ENCODE measurements at regions not wholly inside any gene's neighbourhood (a gene's known extent, or its start where the extent isn't known, plus 50 kb on each side); places are given as distances from the start of the nearest gene placed in this dataset.

DNA sequence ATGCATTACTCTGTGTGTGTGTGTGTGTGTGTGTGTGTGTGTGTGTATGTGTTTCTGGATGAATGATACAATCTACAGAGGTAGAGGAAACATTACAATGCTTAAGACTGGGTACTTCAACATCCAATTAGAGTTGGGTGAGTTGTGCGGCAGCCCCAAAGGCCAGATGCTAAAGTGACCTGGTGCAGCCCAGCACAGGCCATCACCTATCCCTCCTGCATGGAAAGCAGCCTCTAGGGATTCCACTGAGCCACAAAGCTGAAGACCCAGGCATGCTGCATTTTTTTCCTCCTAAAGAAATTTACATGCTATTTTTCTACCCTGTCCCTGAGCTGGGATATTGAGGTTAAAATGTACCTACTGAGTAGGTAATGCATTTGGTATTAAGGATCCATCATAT, 79.1 kb upstream of the ETAA1 start:
- TF ChIP-seq TAF1 (IDR thresholded peaks at IDR 0.05; ENCODE audit: low read depth) (no peak), ZBTB7A (IDR thresholded peaks at IDR 0.05; ENCODE audit: low read depth) (no peak), CREB1 (IDR thresholded peaks at IDR 0.05; ENCODE audit: low read depth) (no peak), CEBPB (IDR thresholded peaks at IDR 0.05) (no peak), NFIC (IDR thresholded peaks at IDR 0.05) (no peak), YY1 (IDR thresholded peaks at IDR 0.05; ENCODE audit: low read depth) (no peak), TEAD4 (IDR thresholded peaks at IDR 0.05) (no peak), EGR1 (IDR thresholded peaks at IDR 0.05) (no peak), RAD21 (IDR thresholded peaks at IDR 0.05; ENCODE audit: low read depth) (no peak), FOXM1 (IDR thresholded peaks at IDR 0.05; ENCODE audit: borderline replicate concordance, low read depth) (no peak)
- TF ChIP-seq, protein P1, sequence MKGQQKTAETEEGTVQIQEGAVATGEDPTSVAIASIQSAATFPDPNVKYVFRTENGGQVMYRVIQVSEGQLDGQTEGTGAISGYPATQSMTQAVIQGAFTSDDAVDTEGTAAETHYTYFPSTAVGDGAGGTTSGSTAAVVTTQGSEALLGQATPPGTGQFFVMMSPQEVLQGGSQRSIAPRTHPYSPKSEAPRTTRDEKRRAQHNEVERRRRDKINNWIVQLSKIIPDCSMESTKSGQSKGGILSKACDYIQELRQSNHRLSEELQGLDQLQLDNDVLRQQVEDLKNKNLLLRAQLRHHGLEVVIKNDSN (IDR thresholded peaks at IDR 0.05): no peak
- TF ChIP-seq, protein P2, sequence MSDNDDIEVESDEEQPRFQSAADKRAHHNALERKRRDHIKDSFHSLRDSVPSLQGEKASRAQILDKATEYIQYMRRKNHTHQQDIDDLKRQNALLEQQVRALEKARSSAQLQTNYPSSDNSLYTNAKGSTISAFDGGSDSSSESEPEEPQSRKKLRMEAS (IDR thresholded peaks at IDR 0.05): no peak
- TF ChIP-seq, protein P3, sequence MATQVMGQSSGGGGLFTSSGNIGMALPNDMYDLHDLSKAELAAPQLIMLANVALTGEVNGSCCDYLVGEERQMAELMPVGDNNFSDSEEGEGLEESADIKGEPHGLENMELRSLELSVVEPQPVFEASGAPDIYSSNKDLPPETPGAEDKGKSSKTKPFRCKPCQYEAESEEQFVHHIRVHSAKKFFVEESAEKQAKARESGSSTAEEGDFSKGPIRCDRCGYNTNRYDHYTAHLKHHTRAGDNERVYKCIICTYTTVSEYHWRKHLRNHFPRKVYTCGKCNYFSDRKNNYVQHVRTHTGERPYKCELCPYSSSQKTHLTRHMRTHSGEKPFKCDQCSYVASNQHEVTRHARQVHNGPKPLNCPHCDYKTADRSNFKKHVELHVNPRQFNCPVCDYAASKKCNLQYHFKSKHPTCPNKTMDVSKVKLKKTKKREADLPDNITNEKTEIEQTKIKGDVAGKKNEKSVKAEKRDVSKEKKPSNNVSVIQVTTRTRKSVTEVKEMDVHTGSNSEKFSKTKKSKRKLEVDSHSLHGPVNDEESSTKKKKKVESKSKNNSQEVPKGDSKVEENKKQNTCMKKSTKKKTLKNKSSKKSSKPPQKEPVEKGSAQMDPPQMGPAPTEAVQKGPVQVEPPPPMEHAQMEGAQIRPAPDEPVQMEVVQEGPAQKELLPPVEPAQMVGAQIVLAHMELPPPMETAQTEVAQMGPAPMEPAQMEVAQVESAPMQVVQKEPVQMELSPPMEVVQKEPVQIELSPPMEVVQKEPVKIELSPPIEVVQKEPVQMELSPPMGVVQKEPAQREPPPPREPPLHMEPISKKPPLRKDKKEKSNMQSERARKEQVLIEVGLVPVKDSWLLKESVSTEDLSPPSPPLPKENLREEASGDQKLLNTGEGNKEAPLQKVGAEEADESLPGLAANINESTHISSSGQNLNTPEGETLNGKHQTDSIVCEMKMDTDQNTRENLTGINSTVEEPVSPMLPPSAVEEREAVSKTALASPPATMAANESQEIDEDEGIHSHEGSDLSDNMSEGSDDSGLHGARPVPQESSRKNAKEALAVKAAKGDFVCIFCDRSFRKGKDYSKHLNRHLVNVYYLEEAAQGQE (IDR thresholded peaks at IDR 0.05; ENCODE audit: low read depth): no peak

DNA sequence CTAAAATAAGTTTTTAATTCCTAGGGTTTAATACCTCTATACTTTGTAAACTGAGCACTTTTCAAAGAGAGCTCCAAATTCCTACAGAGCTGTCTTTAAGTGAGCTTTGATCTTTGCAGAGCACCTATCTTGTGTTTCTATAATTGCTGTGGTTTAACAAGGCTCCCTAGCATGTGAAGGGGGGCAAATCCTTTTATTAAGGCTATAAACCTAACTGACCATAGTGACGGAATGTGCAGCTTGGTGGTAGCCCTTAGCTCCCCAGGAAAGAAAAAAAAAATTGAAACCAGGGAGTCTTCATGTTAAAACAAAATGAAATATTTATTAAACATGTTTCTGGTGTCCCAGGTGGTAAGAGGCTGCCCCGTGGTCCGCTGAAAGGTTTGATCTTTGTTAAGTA, 78.6 kb upstream of the ETAA1 start:
- TF ChIP-seq, protein P2 (IDR thresholded peaks at IDR 0.05): no peak
- TF ChIP-seq YY1 (IDR thresholded peaks at IDR 0.05; ENCODE audit: low read depth) (no peak), TAF1 (IDR thresholded peaks at IDR 0.05; ENCODE audit: low read depth) (no peak), FOXM1 (IDR thresholded peaks at IDR 0.05; ENCODE audit: borderline replicate concordance, low read depth) (no peak), EGR1 (IDR thresholded peaks at IDR 0.05) (no peak), RAD21 (IDR thresholded peaks at IDR 0.05; ENCODE audit: low read depth) (no peak), ZBTB7A (IDR thresholded peaks at IDR 0.05; ENCODE audit: low read depth) (no peak), CREB1 (IDR thresholded peaks at IDR 0.05; ENCODE audit: low read depth) (no peak), EP300 (IDR thresholded peaks at IDR 0.05; ENCODE audit: borderline replicate concordance) (no peak), TEAD4 (IDR thresholded peaks at IDR 0.05) (no peak), CEBPB (IDR thresholded peaks at IDR 0.05) (no peak), TCF12 (IDR thresholded peaks at IDR 0.05; ENCODE audit: low read depth) (no peak), NFIC (IDR thresholded peaks at IDR 0.05) (no peak)
- TF ChIP-seq, protein P3 (IDR thresholded peaks at IDR 0.05; ENCODE audit: low read depth): no peak
- TF ChIP-seq, protein P1 (IDR thresholded peaks at IDR 0.05): no peak

DNA sequence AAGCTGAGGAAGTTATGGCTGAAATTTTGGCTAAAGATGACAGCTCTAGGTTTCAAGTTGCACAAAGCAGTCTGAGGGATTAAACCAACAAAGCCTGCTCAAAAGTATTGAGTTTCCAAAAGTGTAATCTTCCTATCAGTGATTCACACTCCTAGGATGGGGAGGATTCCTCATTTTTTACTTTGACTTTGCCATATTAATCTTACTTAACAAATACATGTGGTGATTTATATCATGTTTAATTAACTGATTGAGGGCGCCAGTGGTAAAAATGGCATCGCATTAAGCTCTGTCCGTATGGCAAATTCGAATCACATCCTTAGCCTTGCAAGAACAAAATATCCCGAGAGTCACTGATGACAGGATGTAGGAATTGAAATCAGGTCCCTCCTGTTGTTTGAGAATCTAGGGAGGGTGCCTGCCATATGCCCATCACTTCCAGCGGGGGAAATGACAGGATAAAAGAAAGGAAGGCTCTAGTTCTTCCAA, 78.1 kb upstream of the ETAA1 start:
- TF ChIP-seq ZBTB7A (IDR thresholded peaks at IDR 0.05; ENCODE audit: low read depth) (no peak), TCF12 (IDR thresholded peaks at IDR 0.05; ENCODE audit: low read depth) (no peak), EP300 (IDR thresholded peaks at IDR 0.05; ENCODE audit: borderline replicate concordance) (no peak), TAF1 (IDR thresholded peaks at IDR 0.05; ENCODE audit: low read depth) (no peak), TEAD4 (IDR thresholded peaks at IDR 0.05) (no peak)

DNA sequence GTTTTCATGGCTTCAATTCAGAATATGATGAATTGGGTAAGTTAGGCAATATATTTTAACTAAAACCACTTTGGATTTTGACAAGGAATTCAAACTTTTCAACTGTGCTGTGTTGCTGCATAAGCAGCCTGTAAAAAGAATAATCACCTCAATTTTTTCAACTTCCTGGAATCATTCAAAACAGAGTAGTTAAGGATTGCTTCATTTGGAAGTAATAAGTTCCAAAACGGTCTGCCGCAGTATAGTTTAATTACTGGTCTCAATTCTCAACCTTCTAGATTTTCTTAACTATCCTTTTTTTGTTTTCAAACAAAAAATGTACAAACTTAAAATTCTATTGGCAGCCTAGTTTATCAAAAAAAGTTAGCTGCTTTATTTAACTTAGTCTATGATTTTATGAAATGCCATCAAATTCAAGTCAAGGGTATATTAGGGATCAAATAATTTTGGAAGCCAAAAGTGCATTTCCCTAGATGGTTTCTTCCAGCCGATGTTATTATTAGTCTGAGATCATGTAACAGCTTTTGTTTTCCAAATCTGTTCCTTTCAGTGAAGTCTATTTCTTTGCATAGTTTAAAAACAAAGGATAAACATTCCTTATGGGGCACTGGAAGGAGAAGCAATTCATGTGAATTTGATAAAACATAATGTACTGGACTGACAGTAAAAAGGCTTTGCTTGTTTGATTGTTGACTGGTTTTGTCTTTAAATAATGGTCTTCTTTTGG, 76.1 kb upstream of the ETAA1 start:
- TF ChIP-seq ZBTB7A (IDR thresholded peaks at IDR 0.05; ENCODE audit: low read depth) (no peak), YY1 (IDR thresholded peaks at IDR 0.05; ENCODE audit: low read depth) (no peak), CREB1 (IDR thresholded peaks at IDR 0.05; ENCODE audit: low read depth) (no peak), RAD21 (IDR thresholded peaks at IDR 0.05; ENCODE audit: low read depth) (no peak), NFIC (IDR thresholded peaks at IDR 0.05) (no peak), EGR1 (IDR thresholded peaks at IDR 0.05) (no peak)
- TF ChIP-seq, protein P2 (IDR thresholded peaks at IDR 0.05): no peak
- TF ChIP-seq, protein P1 (IDR thresholded peaks at IDR 0.05): no peak

DNA sequence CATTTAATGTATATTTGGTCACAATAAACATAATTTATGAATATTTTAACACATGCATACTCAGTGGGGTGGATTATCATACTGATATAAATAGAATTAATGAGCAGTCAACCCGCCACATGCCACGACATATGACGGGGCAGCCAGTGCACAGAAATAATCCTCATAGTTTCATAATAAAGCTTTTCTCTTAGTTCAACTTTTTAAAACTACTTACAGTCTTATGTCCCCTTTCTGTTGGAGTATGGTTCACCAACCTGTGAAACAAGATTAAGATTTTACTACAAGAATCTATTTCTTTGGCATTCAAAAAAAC, 75.6 kb upstream of the ETAA1 start:
- no peak for TF ChIP-seq TCF12 (IDR thresholded peaks at IDR 0.05; ENCODE audit: low read depth)
- TF ChIP-seq CEBPB (IDR thresholded peaks at IDR 0.05): no peak
- no peak for TF ChIP-seq RAD21 (IDR thresholded peaks at IDR 0.05; ENCODE audit: low read depth)
- no peak for TF ChIP-seq CREB1 (IDR thresholded peaks at IDR 0.05; ENCODE audit: low read depth)
- no peak for TF ChIP-seq YY1 (IDR thresholded peaks at IDR 0.05; ENCODE audit: low read depth)
- TF ChIP-seq EP300 (IDR thresholded peaks at IDR 0.05; ENCODE audit: borderline replicate concordance): no peak
- no peak for TF ChIP-seq TEAD4 (IDR thresholded peaks at IDR 0.05)
- TF ChIP-seq, protein P1 (IDR thresholded peaks at IDR 0.05): no peak
- no peak for TF ChIP-seq ZBTB7A (IDR thresholded peaks at IDR 0.05; ENCODE audit: low read depth)
- TF ChIP-seq, protein P3 (IDR thresholded peaks at IDR 0.05; ENCODE audit: low read depth): no peak
- TF ChIP-seq FOXM1 (IDR thresholded peaks at IDR 0.05; ENCODE audit: borderline replicate concordance, low read depth): no peak

Measured in Ishikawa (cell line).